ENCODE measurements at regions not wholly inside any gene's neighbourhood (a gene's known extent, or its start where the extent isn't known, plus 50 kb on each side); places are given as distances from the start of the nearest gene placed in this dataset.
"Not testable (repeated sequence)": the region's sequence is repeated elsewhere in the genome, so short reads cannot be mapped to it uniquely, and the experiment has no call there.

DNA sequence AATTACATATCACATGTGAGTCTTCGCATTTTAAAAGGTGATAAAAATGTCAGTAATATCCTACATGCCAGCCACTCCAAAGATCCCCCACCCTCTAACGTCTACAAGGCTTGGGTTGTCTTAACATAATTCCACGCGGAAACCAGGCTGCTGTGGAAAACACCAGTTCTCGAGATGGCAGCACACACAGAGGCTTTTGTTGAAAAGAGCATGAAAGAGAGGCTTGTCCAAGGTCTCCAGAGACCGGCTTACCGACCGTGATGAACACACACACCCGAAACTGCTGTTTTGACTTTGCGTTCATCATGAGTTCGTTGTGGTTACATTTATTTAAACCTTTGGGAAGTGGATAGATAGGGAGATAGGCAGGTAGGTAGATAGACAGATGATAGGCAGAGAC, 87.9 kb downstream of the CRLF2 start:
- H2AFZ ChIP-seq: no peak overlapping the region
- Mint-ChIP-seq H3K27ac (no peak overlapping the region), H3K4me3 (no peak overlapping the region), H3K27me3 (ENCODE audit: insufficient read depth, low read depth, poor library complexity) (peaks cover 2% of the 10 kb centered on the region), H3K9me3 (peaks cover 71% of the 10 kb centered on the region), H3K4me1 (no peaks in the 10 kb centered on the region), H3K36me3 (ENCODE audit: low read depth) (peaks cover 27% of the 10 kb centered on the region)
- H3K4me2 ChIP-seq: no peak overlapping the region
- DNase-seq (ENCODE audit: low spot score) (no peak), ATAC-seq (no peak)
- no peak overlapping the region for H3K4me3 ChIP-seq
- no peaks in the 10 kb centered on the region for H3K36me3 ChIP-seq (ENCODE audit: insufficient read depth)
- no peak for TF ChIP-seq STAT1 (IDR thresholded peaks at IDR 0.05; ENCODE audit: unreplicated experiment)
- H3K27me3 ChIP-seq (ENCODE audit: insufficient read depth): no peaks in the 10 kb centered on the region
- no peaks in the 10 kb centered on the region for H4K20me1 ChIP-seq (replicated peaks; ENCODE audit: insufficient read depth)
- H3F3A ChIP-seq (replicated peaks; ENCODE audit: low read depth): peaks cover 4% of the 10 kb centered on the region; the same call in 1 of the 2 replicates
- no peak overlapping the region for H3K27ac ChIP-seq (ENCODE audit: low read depth)
- H3K4me1 ChIP-seq (ENCODE audit: insufficient read depth): no peaks in the 10 kb centered on the region
- no peaks in the 10 kb centered on the region for H3K79me2 ChIP-seq (replicated peaks; ENCODE audit: insufficient read depth)
- no peaks in the 10 kb centered on the region for H3K9me2 ChIP-seq (ENCODE audit: insufficient read depth)

DNA sequence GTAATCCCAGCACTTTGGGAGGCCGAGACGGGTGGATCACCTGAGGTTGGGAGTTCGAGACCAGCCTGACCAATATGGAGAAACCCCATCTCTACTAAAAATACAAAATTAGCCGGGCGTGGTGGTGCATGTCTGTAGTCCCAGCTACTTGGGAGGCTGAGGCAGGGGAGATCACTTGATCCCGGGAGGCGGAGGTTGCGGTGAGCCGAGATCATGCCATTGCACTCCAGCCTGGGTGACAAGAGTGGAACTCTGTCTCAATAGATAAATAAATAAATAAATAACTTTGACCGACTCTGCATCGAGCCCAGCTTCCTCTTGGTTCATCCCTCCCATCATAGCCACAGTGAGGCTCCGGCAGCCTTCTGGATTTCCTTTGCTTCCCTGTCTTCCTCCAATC, 89.6 kb downstream of the CRLF2 start:
- ATAC-seq; H3K36me3 ChIP-seq (ENCODE audit: insufficient read depth); H3K4me3 ChIP-seq; DNase-seq (ENCODE audit: low spot score); H3K4me1 ChIP-seq (ENCODE audit: insufficient read depth); H4K20me1 ChIP-seq (replicated peaks; ENCODE audit: insufficient read depth); H2AFZ ChIP-seq; H3K4me3 Mint-ChIP-seq; H3K9me2 ChIP-seq (ENCODE audit: insufficient read depth); H3K4me1 Mint-ChIP-seq; H3K27me3 Mint-ChIP-seq (ENCODE audit: insufficient read depth, low read depth, poor library complexity); H3K27ac ChIP-seq (ENCODE audit: low read depth); H3F3A ChIP-seq (replicated peaks; ENCODE audit: low read depth); H3K27ac Mint-ChIP-seq; H3K27me3 ChIP-seq (ENCODE audit: insufficient read depth); H3K4me2 ChIP-seq; H3K79me2 ChIP-seq (replicated peaks; ENCODE audit: insufficient read depth): not testable (repeated sequence)
- Mint-ChIP-seq H3K9me3 (peaks cover 88% of the 10 kb centered on the region), H3K36me3 (ENCODE audit: low read depth) (peaks cover 38% of the 10 kb centered on the region)

DNA sequence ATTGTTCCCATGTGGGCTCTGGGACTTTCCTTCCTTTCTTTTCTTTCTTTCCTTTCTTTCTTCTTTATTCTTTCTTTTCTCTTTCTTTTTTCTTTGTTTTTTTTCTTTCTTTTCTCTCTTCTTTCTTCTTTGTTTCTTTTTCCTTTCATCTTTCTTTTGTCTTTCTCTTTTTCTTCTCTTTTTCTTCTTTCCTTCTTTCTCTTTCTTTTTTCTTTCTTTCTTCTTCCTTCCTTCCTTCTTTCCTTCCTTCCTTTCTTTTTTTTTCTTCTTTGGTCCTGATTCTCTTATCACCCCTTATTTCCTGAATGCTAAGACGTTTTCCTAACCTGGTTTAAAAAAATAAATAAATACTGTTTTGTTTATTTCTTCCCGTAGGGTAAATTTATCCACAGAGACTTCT, 93.2 kb downstream of the CRLF2 start:
- H3K27ac Mint-ChIP-seq: no peak overlapping the region
- Histone ChIP-seq H3K4me1 (ENCODE audit: insufficient read depth) (no peaks in the 10 kb centered on the region), H3K27me3 (ENCODE audit: insufficient read depth) (no peaks in the 10 kb centered on the region), H3K79me2 (replicated peaks; ENCODE audit: insufficient read depth) (no peaks in the 10 kb centered on the region), H3K36me3 (ENCODE audit: insufficient read depth) (no peaks in the 10 kb centered on the region), H4K20me1 (replicated peaks; ENCODE audit: insufficient read depth) (no peaks in the 10 kb centered on the region), H3K4me2 (no peak overlapping the region), H3F3A (replicated peaks; ENCODE audit: low read depth) (no peaks in the 10 kb centered on the region), H3K9me2 (ENCODE audit: insufficient read depth) (no peaks in the 10 kb centered on the region), H3K4me3 (no peak overlapping the region), H2AFZ (no peak overlapping the region), H3K27ac (ENCODE audit: low read depth) (no peak overlapping the region)
- DNase-seq (ENCODE audit: low spot score) (no peak), ATAC-seq (no peak)
- H3K36me3 Mint-ChIP-seq (ENCODE audit: low read depth): peaks cover 45% of the 10 kb centered on the region
- H3K27me3 Mint-ChIP-seq (ENCODE audit: insufficient read depth, low read depth, poor library complexity): peaks cover 10% of the 10 kb centered on the region
- H3K9me3 Mint-ChIP-seq: peaks cover 97% of the 10 kb centered on the region
- no peak overlapping the region for H3K4me3 Mint-ChIP-seq
- TF ChIP-seq, protein P1, sequence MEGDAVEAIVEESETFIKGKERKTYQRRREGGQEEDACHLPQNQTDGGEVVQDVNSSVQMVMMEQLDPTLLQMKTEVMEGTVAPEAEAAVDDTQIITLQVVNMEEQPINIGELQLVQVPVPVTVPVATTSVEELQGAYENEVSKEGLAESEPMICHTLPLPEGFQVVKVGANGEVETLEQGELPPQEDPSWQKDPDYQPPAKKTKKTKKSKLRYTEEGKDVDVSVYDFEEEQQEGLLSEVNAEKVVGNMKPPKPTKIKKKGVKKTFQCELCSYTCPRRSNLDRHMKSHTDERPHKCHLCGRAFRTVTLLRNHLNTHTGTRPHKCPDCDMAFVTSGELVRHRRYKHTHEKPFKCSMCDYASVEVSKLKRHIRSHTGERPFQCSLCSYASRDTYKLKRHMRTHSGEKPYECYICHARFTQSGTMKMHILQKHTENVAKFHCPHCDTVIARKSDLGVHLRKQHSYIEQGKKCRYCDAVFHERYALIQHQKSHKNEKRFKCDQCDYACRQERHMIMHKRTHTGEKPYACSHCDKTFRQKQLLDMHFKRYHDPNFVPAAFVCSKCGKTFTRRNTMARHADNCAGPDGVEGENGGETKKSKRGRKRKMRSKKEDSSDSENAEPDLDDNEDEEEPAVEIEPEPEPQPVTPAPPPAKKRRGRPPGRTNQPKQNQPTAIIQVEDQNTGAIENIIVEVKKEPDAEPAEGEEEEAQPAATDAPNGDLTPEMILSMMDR (conservative IDR thresholded peaks at IDR 0.05; ENCODE audit: low read depth in 2 of 2): no peak
- H3K4me1 Mint-ChIP-seq: no peaks in the 10 kb centered on the region

DNA sequence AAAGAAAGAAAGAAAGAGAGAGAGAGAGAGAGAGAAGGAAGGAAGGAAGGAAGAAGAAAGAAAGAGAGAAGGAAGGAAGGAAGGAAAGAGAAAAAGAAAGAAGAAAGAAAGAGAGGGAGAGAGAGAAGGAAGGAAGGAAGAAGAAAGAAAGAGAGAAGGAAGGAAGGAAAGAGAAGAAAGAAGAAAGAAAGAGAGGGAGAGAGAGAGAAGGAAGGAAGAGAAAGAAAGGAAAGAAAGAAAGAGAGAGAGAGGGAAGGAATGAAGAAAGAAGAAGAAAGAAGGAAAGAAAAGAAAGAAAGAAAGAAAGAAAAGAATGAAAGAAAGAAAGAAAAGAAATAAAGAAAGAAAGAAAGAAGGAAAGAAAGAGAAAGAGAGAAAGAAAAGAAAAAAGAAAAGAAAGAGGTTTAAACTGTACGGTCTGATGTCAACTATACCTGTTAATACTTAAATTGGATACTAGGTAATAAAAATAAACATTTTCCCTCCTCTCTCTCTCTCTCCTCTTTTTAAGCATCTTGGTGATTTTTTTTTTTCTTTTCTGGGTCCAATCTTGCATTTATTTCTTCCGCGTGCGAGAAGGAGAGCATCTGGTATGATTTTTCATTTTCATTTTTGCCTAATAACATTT, 93.8 kb downstream of the CRLF2 start:
- Mint-ChIP-seq H3K4me1 (no peaks in the 10 kb centered on the region), H3K27ac (no peak overlapping the region), H3K36me3 (ENCODE audit: low read depth) (peaks cover 45% of the 10 kb centered on the region), H3K4me3 (no peak overlapping the region), H3K9me3 (peaks cover 97% of the 10 kb centered on the region), H3K27me3 (ENCODE audit: insufficient read depth, low read depth, poor library complexity) (peaks cover 10% of the 10 kb centered on the region)
- H3K27ac ChIP-seq (ENCODE audit: low read depth): no peak overlapping the region
- no peaks in the 10 kb centered on the region for H3K9me2 ChIP-seq (ENCODE audit: insufficient read depth)
- no peaks in the 10 kb centered on the region for H4K20me1 ChIP-seq (replicated peaks; ENCODE audit: insufficient read depth)
- H3K27me3 ChIP-seq (ENCODE audit: insufficient read depth): no peaks in the 10 kb centered on the region
- DNase-seq (ENCODE audit: low spot score) (no peak), ATAC-seq (no peak)
- no peaks in the 10 kb centered on the region for H3K4me1 ChIP-seq (ENCODE audit: insufficient read depth)
- H2AFZ ChIP-seq: no peak overlapping the region
- H3K36me3 ChIP-seq (ENCODE audit: insufficient read depth): no peaks in the 10 kb centered on the region
- no peak overlapping the region for H3K4me2 ChIP-seq
- 0 out of 2 replicates have a peak, but pooled peaks cover under 1% of the 10 kb centered on the region for H3F3A ChIP-seq (replicated peaks; ENCODE audit: low read depth)
- no peaks in the 10 kb centered on the region for H3K79me2 ChIP-seq (replicated peaks; ENCODE audit: insufficient read depth)
- H3K4me3 ChIP-seq: no peak overlapping the region
- no peak for TF ChIP-seq POLR2AphosphoS5 (IDR thresholded peaks at IDR 0.05; ENCODE audit: low read depth)
- TF ChIP-seq, protein P2, sequence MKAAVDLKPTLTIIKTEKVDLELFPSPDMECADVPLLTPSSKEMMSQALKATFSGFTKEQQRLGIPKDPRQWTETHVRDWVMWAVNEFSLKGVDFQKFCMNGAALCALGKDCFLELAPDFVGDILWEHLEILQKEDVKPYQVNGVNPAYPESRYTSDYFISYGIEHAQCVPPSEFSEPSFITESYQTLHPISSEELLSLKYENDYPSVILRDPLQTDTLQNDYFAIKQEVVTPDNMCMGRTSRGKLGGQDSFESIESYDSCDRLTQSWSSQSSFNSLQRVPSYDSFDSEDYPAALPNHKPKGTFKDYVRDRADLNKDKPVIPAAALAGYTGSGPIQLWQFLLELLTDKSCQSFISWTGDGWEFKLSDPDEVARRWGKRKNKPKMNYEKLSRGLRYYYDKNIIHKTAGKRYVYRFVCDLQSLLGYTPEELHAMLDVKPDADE (IDR thresholded peaks at IDR 0.05): no peak
- no peak for TF ChIP-seq CREB1 (CRISPR knock-in tag; IDR thresholded peaks at IDR 0.05; ENCODE audit: low read depth)
- TF ChIP-seq, protein P3, sequence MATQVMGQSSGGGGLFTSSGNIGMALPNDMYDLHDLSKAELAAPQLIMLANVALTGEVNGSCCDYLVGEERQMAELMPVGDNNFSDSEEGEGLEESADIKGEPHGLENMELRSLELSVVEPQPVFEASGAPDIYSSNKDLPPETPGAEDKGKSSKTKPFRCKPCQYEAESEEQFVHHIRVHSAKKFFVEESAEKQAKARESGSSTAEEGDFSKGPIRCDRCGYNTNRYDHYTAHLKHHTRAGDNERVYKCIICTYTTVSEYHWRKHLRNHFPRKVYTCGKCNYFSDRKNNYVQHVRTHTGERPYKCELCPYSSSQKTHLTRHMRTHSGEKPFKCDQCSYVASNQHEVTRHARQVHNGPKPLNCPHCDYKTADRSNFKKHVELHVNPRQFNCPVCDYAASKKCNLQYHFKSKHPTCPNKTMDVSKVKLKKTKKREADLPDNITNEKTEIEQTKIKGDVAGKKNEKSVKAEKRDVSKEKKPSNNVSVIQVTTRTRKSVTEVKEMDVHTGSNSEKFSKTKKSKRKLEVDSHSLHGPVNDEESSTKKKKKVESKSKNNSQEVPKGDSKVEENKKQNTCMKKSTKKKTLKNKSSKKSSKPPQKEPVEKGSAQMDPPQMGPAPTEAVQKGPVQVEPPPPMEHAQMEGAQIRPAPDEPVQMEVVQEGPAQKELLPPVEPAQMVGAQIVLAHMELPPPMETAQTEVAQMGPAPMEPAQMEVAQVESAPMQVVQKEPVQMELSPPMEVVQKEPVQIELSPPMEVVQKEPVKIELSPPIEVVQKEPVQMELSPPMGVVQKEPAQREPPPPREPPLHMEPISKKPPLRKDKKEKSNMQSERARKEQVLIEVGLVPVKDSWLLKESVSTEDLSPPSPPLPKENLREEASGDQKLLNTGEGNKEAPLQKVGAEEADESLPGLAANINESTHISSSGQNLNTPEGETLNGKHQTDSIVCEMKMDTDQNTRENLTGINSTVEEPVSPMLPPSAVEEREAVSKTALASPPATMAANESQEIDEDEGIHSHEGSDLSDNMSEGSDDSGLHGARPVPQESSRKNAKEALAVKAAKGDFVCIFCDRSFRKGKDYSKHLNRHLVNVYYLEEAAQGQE (IDR thresholded peaks at IDR 0.05; ENCODE audit: unreplicated experiment): no peak
- TF ChIP-seq STAT1 (IDR thresholded peaks at IDR 0.05; ENCODE audit: unreplicated experiment): no peak

All from GM23338 (cell line).